SHP77 treated with DMSO at 0.1 percent for 48 hours (cell line): ENCODE measurements at regions not wholly inside any gene's neighbourhood (a gene's known extent, or its start where the extent isn't known, plus 50 kb on each side); places are given as distances from the start of the nearest gene placed in this dataset.

Experiments
- DNase-seq: peaks from one replicate; lab custom pipeline; 2025; lab: John Stamatoyannopoulos, UW

GRCh38 chr2:207257251-207258250 is 91.8 kb upstream of the KLF7 start:
- no peak for DNase-seq

GRCh38 chr2:207258263-207258991 is 92.7 kb upstream of the KLF7 start:
- DNase-seq, result no peak

- DNase-seq, result no peak
Measured at GRCh38 chr2:207260021-207260420, 94.3 kb upstream of the KLF7 start.

GRCh38 chr2:207260947-207261346 is 95.2 kb upstream of the KLF7 start:
- DNase-seq, result no peak

GRCh38 chr2:207264310-207264709 is 98.6 kb upstream of the KLF7 start:
- DNase-seq, result no peak

- DNase-seq, result no peak
Measured at GRCh38 chr2:207265332-207265731, 99.6 kb upstream of the KLF7 start.

- no peak for DNase-seq
Measured at GRCh38 chr2:207265869-207266268, 100.1 kb upstream of the KLF7 start.

GRCh38 chr2:207266648-207267047 is 100.9 kb upstream of the KLF7 start:
- DNase-seq, result no peak

- DNase-seq, result no peak
Measured at GRCh38 chr2:207269038-207269437, 103.3 kb upstream of the KLF7 start.

GRCh38 chr2:207274530-207275189 is 108.9 kb upstream of the KLF7 start:
- DNase-seq, result no peak

GRCh38 chr2:207275779-207276178 is 110.0 kb upstream of the KLF7 start:
- DNase-seq, result no peak

GRCh38 chr2:207276248-207276647 is 110.5 kb upstream of the KLF7 start:
- no peak for DNase-seq

- DNase-seq, result no peak
Measured at GRCh38 chr2:207276858-207277257, 111.1 kb upstream of the KLF7 start.

- no peak for DNase-seq
Measured at GRCh38 chr2:207279520-207279919, 113.8 kb upstream of the KLF7 start.

- DNase-seq, result no peak
Measured at GRCh38 chr2:207281436-207281835, 115.7 kb upstream of the KLF7 start.

GRCh38 chr2:207282916-207283315 is 117.2 kb upstream of the KLF7 start:
- no peak for DNase-seq

GRCh38 chr2:207283356-207283755 is 117.6 kb upstream of the KLF7 start:
- no peak for DNase-seq

GRCh38 chr2:207284556-207285472 is 119.1 kb upstream of the KLF7 start:
- DNase-seq, result no peak

GRCh38 chr2:207285473-207285815 is 119.7 kb upstream of the KLF7 start:
- no peak for DNase-seq

- no peak for DNase-seq
Measured at GRCh38 chr2:207286106-207286505, 120.4 kb upstream of the KLF7 start.

- DNase-seq, result no peak
Measured at GRCh38 chr2:207288628-207289027, 122.9 kb upstream of the KLF7 start.
